HG03097 (cell line): ENCODE measurements at regions not wholly inside any gene's neighbourhood (a gene's known extent, or its start where the extent isn't known, plus 50 kb on each side); places are given as distances from the start of the nearest gene placed in this dataset.
"Not testable (repeated sequence)": the region's sequence is repeated elsewhere in the genome, so short reads cannot be mapped to it uniquely, and the experiment has no call there.

Experiments used
- ATAC-seq: cut with Tn5 transposase; IDR thresholded peaks from one replicate; pipeline ENCODE4 v1.9.1; 2021; ENCODE audit not compliant: unreplicated experiment, low FRiP score

GRCh38 chr16:61435346-61435745 is 600.9 kb downstream of the CDH8 start:
- no peak for ATAC-seq

GRCh38 chr16:61432421-61432820 is 603.8 kb downstream of the CDH8 start:
- no peak for ATAC-seq

GRCh38 chr16:61421111-61421510 is 615.1 kb downstream of the CDH8 start:
- ATAC-seq, result no peak

GRCh38 chr16:61419791-61420190 is 616.4 kb downstream of the CDH8 start:
- ATAC-seq, result no peak

GRCh38 chr16:61418802-61419201 is 617.4 kb downstream of the CDH8 start:
- ATAC-seq, result not testable (repeated sequence)

- no peak for ATAC-seq
Observed at GRCh38 chr16:61415126-61415525, 621.1 kb downstream of the CDH8 start.

GRCh38 chr16:61413021-61413420 is 623.2 kb downstream of the CDH8 start:
- no peak for ATAC-seq

DNA sequence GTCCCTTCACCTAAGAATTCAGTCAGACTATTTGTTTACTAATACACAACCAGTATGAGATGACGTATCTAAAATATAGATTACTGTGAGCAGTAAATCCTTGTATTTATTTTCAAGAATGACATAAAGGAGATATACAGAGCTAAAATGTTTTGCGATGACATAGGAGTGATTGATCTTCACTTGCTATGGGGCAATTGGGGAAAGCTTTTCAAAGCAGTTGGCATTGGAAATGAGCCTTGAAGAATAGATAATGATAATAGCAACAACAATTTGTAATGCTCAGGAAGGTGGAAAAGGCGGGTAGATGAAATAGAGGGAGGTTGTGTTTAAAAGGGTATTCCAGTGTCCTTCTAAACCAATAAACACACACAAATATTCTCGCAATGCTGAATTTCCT is 623.7 kb downstream of the CDH8 start:
- ATAC-seq, result no peak

DNA sequence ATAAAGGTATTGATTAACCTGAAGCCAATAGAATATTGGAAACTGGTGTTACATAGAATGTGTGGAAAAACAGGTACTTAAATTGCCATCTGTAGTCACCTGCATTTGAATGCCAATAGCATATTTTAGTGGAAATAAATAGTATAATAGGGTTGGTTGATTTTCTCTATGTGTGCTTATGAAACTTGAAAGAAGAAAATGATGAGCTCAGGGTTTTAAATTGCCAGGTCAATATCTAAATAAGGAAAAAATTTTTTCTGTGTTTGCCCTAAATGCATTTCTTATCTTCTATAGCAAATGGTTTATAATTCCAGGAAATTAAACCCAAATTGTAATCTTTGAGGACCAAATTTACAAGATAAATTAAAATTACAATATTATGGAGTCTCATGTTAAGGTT is 626.6 kb downstream of the CDH8 start:
- no peak for ATAC-seq

DNA sequence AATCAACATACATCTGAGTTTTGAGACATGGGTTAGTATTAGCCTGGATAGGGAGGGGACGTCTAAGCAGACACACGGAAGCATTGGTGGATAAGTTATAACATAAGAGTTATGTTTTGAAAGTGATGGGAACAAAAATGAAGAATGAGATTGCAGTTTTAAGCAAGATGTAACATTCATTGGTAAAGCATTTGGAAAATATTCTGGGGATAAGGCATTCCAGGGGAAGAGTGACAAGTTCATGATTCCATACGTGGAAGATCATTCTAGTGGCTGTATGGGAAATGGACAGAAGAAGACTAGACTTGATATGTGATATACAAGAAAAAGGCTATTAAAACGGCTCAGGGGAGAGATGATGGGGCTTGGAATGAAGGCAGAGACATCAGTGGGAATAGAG is 632.9 kb downstream of the CDH8 start:
- ATAC-seq, result no peak

GRCh38 chr16:61391896-61392295 is 644.3 kb downstream of the CDH8 start:
- no peak for ATAC-seq

GRCh38 chr16:61390965-61391637 is 645.1 kb downstream of the CDH8 start:
- no peak for ATAC-seq

GRCh38 chr16:61385392-61386071 is 650.7 kb downstream of the CDH8 start:
- no peak for ATAC-seq

- ATAC-seq, result no peak
Observed at GRCh38 chr16:61382435-61382834, 653.8 kb downstream of the CDH8 start.

GRCh38 chr16:61379311-61379710 is 656.9 kb downstream of the CDH8 start:
- ATAC-seq, result no peak

DNA sequence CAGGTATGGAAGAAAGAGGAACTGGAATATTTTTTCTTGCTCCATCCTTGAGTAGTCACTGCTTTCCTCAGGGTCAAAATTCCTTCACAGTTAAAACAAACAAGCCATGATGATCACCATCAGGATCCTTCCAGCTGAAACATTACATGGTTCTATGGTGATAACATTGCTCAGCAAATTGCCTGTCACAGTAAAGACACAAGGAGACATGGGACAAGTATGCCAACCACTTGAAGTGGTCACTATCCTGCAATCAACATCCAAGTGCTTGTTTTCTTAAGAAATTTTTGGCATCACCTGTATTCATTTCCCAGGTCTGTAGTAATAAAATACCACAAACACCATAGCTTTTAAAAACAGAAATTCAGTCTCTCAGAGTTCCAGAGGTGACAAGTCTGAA is 662.2 kb downstream of the CDH8 start:
- no peak for ATAC-seq

DNA sequence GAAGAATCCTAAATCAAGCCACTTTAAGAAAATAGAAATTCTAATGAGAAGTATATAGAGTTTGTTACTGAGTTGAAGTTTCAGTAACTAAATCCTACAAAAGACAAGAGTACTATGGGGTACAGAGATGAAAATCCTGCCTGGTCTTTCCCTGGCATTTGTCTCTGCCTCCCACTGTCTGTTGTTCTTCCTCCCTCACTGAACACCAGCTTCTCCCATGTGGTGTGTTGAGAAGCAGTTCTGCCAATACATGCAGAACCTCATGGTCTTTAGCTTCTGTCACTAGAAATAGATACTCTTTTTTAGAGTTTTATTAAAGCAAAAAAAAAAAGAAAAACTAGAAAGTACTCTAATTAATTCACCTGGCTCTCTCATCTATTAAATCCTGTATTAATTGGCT is 664.4 kb downstream of the CDH8 start:
- no peak for ATAC-seq

DNA sequence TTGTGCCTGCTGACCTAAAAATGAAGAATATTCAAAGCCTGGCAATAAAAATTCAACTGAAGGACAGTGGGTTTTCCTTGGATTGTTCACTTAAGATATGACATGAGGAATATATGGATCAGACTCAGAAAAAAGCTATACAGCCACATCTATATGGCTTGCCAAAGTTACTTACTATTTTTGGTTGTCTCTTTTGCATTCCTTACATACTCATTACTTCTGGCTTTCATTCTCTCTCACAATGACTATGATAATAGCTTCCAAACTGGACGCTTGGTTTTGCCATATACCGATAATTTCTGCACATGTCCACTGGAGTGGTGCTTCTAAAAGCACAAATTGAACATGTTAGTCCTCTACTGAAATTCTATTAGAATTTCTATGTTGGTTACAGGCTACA is 664.9 kb downstream of the CDH8 start:
- no peak for ATAC-seq

DNA sequence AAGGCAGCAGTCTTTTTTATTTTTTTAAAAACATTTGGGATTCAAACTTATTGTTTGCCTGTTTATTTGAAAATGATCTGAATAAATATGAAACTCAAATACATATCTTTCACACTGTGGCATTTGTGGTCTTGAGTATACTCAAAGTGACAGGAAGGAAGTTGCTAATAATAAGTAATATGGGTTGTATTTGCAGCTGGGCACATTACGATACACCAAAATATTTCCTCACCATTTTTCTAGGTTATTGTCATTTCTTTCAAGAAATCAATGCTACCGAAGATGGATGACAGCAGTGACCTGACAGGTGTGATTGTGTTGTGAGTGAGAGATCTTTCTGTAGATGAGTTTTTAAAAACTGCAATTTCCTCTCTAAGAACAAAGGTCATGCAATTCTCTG is 665.7 kb downstream of the CDH8 start:
- ATAC-seq, result no peak

DNA sequence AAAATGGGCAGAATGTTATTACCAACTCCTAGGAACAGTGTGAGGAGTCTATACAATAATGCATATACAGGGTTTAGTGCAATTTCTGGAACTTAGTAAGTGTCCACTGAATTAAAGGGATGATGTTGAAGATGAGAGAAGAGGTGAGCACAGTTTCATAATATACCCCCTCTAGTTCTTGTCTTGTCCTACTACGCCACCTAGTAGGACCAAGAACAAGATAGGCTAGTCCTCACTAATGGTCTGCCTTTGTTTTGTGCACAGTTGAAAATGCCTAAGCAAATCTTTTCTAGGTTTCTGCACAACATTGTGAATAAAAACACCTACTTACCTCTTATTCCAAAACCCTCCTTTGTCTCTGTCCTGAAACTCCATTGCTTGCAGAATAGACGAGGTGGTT is 670.2 kb downstream of the CDH8 start:
- ATAC-seq, result no peak

DNA sequence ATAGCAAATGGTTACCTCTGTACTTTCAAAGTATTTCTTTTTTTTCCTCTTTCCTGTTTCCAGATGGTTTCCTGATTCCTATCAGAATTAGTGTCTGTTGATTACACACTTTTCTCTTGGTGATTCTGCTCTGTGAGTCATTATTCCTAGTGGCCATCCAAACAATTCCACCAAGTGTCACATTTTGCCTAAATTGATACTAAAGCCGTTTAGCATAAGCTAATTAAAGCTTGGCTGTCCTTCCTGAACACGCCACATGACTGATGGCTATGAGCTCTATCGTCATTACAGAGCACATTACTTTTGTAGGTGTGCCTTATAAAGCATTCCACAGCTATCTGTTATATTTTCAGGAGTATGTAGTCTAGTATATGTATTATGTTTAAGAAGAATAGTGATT is 671.2 kb downstream of the CDH8 start:
- ATAC-seq, result no peak

GRCh38 chr16:61362585-61362984 is 673.7 kb downstream of the CDH8 start:
- ATAC-seq, result no peak
